ENCODE measurements at regions not wholly inside any gene's neighbourhood (a gene's known extent, or its start where the extent isn't known, plus 50 kb on each side); places are given as distances from the start of the nearest gene placed in this dataset.
"Not testable (repeated sequence)": the region's sequence is repeated elsewhere in the genome, so short reads cannot be mapped to it uniquely, and the experiment has no call there.

DNA sequence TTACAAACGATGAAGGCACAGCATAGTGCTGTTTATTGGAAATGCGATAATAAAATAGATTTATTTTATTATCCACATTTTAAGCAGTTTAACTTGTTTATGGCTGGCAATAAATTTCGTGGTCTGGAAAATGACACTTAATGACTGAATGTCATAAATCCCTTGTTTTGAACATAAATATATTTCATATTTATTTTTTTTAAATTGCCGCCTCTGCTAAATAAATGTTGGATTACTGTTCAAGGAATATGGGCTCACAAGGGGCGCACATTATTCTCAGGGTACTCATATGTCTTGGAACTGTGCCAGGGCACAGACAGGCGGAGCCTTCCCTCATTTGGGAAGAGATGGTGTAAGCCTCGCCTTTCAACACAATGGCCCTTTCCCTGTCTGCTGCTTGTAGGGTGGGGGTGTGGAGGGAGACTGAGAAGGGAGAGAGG is 134.3 kb downstream of the PXDC1 start:
- no peak overlapping the region for H3K4me3 ChIP-seq (ENCODE audit: low read depth, low read length)
- TF ChIP-seq, protein P1, sequence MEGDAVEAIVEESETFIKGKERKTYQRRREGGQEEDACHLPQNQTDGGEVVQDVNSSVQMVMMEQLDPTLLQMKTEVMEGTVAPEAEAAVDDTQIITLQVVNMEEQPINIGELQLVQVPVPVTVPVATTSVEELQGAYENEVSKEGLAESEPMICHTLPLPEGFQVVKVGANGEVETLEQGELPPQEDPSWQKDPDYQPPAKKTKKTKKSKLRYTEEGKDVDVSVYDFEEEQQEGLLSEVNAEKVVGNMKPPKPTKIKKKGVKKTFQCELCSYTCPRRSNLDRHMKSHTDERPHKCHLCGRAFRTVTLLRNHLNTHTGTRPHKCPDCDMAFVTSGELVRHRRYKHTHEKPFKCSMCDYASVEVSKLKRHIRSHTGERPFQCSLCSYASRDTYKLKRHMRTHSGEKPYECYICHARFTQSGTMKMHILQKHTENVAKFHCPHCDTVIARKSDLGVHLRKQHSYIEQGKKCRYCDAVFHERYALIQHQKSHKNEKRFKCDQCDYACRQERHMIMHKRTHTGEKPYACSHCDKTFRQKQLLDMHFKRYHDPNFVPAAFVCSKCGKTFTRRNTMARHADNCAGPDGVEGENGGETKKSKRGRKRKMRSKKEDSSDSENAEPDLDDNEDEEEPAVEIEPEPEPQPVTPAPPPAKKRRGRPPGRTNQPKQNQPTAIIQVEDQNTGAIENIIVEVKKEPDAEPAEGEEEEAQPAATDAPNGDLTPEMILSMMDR (IDR thresholded peaks at IDR 0.05; ENCODE audit: insufficient read depth, low read length, severe bottlenecking): no peak
- H3K27me3 ChIP-seq (ENCODE audit: control insufficient read depth, insufficient read depth, low read length): no peaks in the 10 kb centered on the region
- no peak for FAIRE-seq
- no peak for DNase-seq (ENCODE audit: low read depth)
- no peaks in the 10 kb centered on the region for H3K36me3 ChIP-seq (ENCODE audit: control insufficient read depth, insufficient read depth, low read length)

DNA sequence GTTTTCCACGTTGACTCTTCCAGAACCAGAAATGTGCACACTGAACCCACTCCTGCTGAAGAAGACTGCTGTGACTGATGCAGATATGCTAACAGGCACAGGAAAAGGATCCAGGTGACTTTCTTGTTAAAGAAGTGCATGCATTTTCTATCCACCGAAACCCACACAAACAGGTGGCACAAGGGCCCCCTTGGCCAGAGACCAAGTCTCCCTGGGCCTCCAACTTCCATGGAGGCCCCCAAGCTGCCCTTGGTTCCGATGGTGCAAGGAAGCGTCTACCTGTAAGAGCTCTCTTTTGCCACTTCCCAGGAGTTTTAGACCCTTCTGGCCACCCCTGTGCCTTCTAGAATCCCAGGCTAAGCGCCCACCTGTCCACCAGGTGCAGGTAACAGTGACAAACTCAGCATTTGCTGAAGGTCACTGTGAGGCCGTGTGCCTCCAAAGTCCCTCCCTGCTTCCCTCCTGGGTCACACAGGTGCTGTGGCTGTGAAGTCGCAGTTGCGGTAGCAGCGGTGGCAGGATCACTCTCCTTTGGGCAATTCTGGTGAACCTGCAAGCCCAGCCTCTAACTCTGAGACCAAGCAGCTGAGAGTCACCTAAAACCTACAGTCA is 134.8 kb downstream of the PXDC1 start:
- DNase-seq (ENCODE audit: low read depth) (no peak), FAIRE-seq (no peak)
- TF ChIP-seq, protein P1 (IDR thresholded peaks at IDR 0.05; ENCODE audit: insufficient read depth, low read length, severe bottlenecking): no peak
- Histone ChIP-seq H3K4me3 (ENCODE audit: low read depth, low read length) (no peak overlapping the region), H3K27me3 (ENCODE audit: control insufficient read depth, insufficient read depth, low read length) (no peaks in the 10 kb centered on the region), H3K36me3 (ENCODE audit: control insufficient read depth, insufficient read depth, low read length) (no peaks in the 10 kb centered on the region)

DNA sequence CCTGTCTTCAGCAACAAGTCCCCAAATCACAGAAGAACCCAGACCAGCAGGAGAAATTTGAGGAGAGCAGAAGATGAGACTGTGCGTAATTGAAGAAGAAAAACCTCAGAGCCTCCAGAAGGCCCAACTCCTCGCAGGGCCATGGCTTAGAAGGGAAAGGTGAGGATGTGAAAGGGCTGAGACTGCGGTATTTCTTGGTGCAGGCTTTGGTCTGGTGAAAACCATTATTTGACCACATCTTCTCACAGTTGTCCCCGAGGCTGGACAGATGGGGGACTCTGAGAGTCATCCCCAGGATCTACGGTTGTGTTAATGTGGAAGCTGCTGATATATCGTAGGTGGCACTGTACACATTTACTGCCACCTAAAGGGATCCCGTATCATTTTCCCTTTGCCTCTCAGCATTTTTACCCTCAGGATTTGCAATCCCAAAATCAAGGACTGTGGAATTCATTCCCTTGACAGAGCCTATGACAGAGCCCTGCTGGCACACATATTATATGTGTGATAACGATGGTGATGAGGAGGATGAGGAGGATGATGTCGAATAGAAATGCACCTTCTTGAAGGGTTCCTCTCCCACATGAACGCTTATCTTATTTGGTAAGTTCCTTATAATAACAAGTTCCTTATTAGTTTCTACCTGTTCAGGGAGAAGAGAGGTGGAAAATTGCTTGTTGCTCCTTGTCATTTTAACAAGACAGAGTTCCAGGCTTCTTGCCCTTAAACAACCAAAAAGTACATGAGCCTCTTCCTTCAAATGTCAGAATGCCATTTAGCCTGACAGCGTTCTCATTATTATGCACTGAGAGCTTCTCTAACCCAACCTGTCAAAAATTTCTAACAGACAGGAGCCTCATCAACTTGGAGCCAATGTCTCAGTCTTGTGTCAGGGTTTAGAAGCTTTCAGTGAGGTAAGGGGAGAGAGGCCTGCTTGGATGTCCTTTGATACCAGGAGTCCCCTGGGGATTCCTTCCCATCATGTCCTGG is 135.8 kb downstream of the PXDC1 start:
- no peaks in the 10 kb centered on the region for H3K36me3 ChIP-seq (ENCODE audit: control insufficient read depth, insufficient read depth, low read length)
- TF ChIP-seq, protein P1 (IDR thresholded peaks at IDR 0.05; ENCODE audit: insufficient read depth, low read length, severe bottlenecking): no peak
- H3K4me3 ChIP-seq (ENCODE audit: low read depth, low read length): no peak overlapping the region
- H3K27me3 ChIP-seq (ENCODE audit: control insufficient read depth, insufficient read depth, low read length): no peaks in the 10 kb centered on the region
- FAIRE-seq (no peak), DNase-seq (ENCODE audit: low read depth) (no peak)

DNA sequence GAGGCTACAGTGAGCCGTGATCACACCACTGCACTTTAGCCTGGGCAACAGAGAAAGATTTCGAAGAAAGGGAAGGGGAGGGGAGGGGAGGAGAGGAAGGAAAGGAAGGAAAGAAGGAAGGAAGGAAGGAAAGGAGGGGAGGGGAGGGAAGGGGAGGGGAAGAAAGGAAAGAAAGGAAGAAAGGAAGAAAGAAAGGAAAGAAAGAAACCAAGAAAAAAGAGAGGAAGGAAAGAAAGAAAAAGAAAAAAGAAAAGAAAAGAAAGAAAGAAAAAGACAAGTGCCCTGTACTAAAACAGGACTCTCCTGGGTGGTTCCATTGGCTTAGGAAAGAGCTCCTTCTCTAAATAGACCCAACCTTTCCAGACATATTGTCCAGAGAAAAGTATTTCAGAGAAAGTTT is 136.6 kb downstream of the PXDC1 start:
- FAIRE-seq (no peak), DNase-seq (ENCODE audit: low read depth) (no peak)
- TF ChIP-seq, protein P1 (IDR thresholded peaks at IDR 0.05; ENCODE audit: insufficient read depth, low read length, severe bottlenecking): no peak
- H3K36me3 ChIP-seq (ENCODE audit: control insufficient read depth, insufficient read depth, low read length): no peaks in the 10 kb centered on the region
- H3K27me3 ChIP-seq (ENCODE audit: control insufficient read depth, insufficient read depth, low read length): no peaks in the 10 kb centered on the region
- H3K4me3 ChIP-seq (ENCODE audit: low read depth, low read length): no peak overlapping the region

DNA sequence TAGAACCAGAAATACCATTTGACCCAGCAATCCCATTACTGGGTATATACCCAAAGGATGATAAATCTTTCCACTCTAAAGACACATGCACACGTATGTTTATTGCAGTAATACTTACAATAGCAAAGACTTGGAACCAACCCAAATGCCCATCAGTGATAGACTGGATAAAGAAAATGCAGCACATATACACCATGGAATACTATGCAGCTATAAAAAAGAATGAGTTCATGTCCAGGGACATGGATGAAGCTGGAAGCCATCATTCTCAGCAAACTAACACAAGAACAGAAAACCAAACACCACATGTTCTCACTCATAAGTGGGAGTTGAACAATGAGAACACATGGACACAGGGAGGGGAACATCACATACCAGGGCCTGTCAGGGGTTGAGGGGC is 137.9 kb downstream of the PXDC1 start:
- FAIRE-seq; DNase-seq (ENCODE audit: low read depth); H3K27me3 ChIP-seq (ENCODE audit: control insufficient read depth, insufficient read depth, low read length); H3K4me3 ChIP-seq (ENCODE audit: low read depth, low read length); H3K36me3 ChIP-seq (ENCODE audit: control insufficient read depth, insufficient read depth, low read length): not testable (repeated sequence)

DNA sequence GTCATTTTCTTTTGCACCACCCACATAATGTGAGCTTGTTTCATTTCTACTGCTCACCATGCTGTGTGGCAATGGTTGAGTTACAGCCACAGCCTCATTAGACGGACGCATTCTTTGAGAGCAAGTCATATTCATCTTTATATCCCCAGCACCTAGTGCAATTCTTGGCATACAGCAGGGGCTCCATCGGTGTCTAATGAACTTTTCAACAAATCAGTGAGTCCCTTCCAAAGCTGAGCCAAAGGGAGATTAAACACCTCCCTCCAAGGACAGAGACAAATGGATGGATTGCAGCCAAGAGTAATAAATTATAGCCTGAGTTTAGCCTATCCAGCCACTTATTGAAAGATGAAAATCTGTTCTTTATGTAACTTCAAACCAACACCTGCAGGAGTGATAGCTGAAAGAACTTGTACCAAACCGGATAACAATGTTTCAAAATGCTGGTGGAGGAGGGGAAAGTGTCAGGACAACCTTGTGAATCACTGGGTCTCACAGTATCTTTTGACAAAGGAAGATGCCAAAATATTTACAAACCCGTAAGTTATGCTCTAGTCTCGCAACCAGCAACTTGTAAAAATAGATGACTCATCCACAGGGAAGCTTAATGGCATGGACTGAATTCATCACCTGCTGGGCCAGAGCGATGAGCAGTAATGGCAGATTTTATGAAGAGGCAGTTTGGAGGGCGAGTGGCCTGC is 139.0 kb downstream of the PXDC1 start:
- no peaks in the 10 kb centered on the region for H3K27me3 ChIP-seq (ENCODE audit: control insufficient read depth, insufficient read depth, low read length)
- DNase-seq (ENCODE audit: low read depth): peak; percentile 95
- TF ChIP-seq, protein P1 (IDR thresholded peaks at IDR 0.05; ENCODE audit: insufficient read depth, low read length, severe bottlenecking): no peak
- peak; percentile 66 for FAIRE-seq
- no peak overlapping the region for H3K4me3 ChIP-seq (ENCODE audit: low read depth, low read length)
- no peaks in the 10 kb centered on the region for H3K36me3 ChIP-seq (ENCODE audit: control insufficient read depth, insufficient read depth, low read length)

Data from bronchial epithelial cell (primary cell).